ENCODE measurements at regions not wholly inside any gene's neighbourhood (a gene's known extent, or its start where the extent isn't known, plus 50 kb on each side); places are given as distances from the start of the nearest gene placed in this dataset.
"Not testable (repeated sequence)": the region's sequence is repeated elsewhere in the genome, so short reads cannot be mapped to it uniquely, and the experiment has no call there.

DNA sequence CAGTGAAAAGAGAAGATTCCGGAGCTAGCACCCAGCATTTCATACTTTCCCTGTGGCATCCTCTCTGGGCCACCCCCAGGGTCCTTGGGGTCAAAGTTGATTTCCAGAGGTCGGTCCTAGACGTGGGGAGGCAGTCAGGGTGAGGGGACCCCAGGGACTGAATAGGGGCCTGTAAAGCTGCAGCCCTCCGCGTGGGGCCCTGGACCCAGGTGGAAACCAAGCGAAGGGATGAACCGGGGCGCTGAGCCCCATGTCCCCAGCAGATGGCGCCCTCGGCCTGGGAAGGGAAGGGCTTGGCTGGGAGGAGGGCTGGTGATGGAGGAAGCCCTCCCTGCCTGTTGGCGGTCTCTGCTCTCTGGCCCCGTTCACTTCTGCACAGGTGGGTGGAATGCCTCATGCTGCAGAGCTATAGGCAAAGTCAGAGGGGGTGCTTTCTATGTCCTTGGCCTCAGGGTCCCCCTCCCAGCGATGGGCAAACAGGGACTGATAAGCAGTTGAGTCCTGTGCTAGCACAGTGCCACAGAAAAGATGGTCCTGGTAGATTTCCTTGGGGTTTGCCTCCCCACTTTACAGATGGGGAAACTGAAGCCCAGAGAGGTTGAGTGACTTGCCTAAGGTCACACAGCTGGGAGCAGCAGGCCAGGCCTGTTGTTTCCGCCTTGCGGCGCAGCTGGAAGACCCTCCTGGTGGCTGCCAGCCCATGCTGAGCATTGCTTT is 163.4 kb upstream of the CIBAR2 start:
- peak; percentile 33 for DNase-seq (ENCODE audit: low spot score)

DNA sequence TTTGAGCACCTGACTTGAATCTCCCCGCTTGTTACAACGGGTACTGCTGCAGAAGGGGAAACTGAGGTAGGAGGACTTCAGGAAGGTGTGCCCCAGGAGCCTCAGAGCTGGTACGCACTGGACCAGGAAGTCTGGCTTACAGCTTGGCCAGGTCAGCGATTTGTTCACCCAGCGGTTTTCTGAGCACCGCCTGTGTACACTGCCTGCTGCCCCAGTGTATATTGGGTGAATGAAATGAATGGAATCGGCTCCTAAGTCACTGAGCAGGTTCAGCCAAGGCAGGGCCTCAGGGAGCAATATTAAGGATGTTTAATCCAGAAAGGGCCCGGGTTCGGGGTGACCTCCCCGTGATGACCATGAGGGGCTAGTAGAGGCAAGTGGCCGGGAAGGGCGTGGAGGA is 164.0 kb upstream of the CIBAR2 start:
- no peak for DNase-seq (ENCODE audit: low spot score)

DNA sequence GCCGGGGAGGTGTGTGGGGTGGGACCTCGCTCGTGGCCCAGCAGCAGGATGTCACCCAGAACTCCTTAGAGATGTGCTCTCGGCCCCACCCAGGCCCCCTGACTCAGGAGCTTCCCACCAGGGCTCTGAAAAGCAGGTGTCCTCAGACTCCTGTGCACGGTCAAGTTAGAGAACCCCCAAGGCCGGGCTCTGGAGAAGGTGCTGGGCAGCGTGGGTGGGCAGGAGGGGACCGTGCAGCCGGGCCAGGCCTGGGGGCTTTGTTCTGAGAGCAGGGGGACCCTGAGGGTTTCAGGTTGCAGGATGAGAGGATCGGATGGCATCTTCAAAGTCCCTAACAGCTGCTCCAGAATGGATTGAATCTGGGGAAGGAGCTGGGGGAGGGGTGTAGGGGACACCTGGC is 164.4 kb upstream of the CIBAR2 start:
- no peak for DNase-seq (ENCODE audit: low spot score)

DNA sequence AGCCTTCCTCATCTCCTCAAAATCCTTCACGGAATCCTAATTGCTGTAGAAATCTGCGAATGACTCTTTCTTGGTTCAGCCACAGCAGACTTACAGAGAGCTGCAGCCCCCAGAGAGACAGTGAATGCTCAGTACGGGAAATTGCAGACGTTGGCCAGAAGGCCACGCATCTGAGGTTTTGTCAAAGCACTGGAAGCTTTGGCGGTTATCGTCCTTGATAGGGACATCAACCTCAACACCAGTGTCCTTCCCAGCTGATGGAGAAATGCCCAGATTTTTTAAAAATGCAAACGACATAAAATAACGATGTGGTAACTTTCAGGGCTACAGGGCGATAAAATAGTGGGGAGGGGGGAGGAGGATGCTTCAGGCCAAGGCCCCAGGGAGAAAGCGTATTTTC is 166.6 kb upstream of the CIBAR2 start:
- no peak for DNase-seq (ENCODE audit: low spot score)

DNA sequence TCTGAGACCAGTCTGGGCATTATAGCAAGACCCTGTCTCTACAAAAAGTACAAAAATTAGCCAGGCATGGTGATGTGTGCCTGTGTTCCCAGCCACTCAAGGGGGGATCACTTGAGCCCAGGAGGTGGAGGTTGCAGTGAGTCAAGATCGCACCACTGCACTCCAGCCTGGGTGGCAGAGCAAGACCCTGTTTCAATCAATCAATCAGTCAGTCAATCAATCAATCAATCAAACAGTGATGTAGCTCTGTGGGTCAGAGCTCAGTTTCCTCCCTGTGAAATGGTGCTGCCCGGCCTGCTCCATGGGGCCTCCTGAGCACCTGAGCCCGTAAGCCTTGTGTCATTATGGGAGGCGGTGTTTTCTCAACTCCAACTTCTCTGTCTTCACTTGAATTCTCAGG is 167.1 kb upstream of the CIBAR2 start:
- no peak for DNase-seq (ENCODE audit: low spot score)

DNA sequence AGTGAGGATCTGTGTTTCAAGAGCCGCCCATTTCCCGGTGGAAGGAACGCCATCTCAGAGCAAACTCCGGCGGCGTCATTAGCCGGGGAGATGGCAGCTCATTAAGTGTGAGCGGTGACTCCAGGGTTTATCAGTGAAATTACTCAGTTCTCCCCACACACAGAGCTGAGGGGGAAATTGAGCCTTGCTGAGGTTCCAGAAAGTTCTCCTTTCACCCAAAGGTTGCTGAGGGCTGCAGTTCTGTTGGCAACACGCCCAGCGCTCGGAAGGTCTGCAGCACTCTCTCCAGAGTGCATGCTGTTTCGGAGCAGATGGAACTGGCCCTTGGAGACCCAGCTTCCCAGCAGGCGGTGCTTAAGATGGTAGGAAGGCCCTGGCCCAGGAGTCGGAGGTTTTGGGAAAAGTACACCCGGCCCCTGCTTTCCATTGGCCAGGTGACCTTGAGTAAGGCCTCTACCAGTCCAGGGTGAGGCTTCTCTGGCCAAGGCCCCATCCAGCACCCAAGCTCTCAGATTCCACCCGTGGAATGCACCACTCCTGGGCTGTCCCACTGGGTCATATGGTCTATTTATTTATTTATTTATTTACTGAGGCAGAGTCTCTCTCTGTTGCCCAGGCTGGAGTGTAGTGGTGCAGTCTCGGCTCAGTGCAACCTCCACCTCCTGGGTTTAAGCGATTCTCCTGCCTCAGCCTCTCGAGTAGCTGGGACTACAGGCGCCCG is 167.7 kb upstream of the CIBAR2 start:
- DNase-seq (ENCODE audit: low spot score) = no peak

DNA sequence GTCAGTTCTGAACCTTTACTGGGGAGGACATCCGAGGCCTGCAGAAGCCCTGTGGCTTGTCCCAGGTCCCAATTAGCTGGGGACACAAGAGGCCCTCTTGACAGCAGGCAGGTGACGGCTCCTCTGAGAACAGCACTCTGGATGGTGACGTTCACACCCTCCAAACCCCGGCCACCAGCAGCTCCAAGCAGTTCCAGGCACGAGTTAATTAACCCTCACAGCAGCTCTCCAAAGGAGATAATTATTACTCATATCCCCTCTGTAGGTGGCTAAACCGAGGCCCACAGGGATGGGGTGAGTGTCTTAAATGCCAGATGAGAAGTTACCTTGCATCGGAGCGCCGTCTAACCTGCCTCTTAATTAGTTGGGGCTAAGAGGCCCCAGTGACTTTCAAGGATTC is 168.9 kb upstream of the CIBAR2 start:
- no peak for DNase-seq (ENCODE audit: low spot score)

DNA sequence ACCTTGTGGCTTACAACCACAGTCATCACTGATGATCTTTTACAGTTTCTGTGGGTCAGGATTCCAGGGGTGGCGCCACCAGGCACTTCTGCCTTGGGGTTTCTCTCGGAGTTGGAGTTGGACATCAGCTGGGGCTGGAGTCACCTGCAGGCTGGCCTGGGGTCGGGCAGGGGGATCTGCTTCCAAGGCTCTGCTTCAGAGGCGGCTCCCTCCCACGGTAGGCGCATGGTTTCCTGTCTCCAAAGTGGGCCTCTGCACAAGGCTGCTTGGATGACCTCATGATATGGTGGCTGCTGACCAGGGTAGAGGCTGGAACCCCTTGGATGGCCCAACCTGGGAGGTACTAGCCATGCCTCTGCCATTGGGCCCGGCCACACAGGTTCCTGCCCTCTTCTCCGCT is 170.6 kb upstream of the CIBAR2 start:
- no peak for DNase-seq (ENCODE audit: low spot score)

DNA sequence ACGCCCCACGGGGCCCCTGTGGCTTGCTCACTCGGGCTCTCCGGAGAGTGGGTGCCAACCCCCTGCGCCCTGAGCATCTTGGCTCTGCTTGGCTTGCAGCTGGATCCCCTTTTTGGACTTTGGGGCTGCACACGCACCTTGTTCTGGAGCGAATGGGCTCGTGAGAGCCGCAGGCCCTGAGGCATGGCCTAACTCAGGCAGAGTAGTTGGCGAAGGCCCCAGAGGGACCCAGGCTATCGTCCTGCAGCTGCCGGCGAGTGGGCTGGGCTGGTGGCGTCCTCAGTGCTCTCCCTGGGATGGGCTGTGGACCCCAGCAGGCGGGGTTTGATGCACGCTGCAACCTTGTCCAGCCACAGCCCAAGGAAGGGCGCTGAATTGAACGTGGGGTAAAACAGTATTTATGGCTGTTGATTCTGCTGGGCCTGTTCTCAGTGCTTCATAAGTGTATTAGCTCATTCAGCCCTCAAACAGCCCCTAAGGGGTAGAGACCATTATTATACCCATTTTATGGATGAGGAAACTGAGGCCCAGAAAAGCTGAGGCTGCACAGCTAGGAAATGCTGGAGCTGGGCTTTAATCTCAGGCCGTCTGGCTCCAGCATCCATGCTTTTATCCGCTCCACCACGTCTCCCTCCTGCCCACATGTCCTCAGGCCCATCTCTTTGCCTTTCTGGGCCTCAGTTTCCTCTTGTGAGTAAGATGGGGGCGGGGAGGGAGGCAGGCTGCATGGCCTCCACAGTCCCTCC is 171.2 kb upstream of the CIBAR2 start:
- DNase-seq (ENCODE audit: low spot score) = no peak

DNA sequence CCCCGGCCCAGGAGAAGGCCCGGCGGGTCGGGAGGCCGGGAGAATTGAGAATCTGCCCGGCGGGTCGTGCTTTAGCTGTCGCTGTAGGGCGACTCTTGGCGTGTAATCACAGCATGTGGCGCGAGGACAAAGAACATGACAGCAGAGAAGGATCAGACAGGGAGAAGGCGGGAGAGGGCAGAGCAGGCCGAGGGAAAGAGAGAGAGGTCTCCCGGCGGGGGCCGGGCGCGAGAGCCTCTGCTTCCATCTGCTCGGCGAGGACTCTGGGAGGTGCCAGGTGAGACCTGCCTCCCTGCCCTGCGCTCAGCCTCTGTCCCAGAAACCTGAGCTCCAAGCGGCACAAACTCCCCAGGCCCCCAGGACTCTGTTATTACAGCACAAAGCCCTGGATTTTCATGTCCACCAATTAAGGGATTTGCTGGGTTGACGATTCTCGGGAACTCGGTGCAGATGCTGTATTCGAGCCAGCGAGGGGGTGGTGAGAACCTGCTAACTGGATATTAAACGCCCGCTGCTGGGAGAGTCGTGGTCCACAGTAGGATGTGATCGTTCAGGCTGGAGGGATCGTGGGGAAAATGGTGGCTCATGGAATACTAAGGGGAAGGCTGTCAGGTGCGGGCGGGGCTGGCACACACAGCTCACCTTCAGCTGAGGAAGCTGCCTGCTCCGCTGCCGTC is 172.0 kb upstream of the CIBAR2 start:
- no peak for DNase-seq (ENCODE audit: low spot score)

DNA sequence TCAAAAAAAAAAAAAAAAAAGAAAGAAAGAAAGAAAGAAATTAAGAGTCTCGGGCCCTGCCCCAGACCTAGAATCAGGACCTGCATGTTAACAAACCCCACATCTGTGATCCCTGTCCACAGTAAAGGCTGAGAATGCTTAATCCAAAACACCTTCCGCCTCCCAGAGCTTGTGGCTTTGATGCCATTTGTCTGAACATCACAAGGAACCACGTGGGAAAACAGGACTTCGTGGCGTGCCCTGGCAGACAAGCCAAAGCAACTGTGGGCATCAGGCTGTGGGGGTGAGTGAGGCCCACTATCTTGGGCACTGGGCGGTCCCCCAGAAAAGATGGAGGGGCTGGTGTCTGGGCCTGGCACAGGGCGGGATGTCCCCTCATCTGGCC is 173.4 kb upstream of the CIBAR2 start:
- DNase-seq (ENCODE audit: low spot score) = no peak

DNA sequence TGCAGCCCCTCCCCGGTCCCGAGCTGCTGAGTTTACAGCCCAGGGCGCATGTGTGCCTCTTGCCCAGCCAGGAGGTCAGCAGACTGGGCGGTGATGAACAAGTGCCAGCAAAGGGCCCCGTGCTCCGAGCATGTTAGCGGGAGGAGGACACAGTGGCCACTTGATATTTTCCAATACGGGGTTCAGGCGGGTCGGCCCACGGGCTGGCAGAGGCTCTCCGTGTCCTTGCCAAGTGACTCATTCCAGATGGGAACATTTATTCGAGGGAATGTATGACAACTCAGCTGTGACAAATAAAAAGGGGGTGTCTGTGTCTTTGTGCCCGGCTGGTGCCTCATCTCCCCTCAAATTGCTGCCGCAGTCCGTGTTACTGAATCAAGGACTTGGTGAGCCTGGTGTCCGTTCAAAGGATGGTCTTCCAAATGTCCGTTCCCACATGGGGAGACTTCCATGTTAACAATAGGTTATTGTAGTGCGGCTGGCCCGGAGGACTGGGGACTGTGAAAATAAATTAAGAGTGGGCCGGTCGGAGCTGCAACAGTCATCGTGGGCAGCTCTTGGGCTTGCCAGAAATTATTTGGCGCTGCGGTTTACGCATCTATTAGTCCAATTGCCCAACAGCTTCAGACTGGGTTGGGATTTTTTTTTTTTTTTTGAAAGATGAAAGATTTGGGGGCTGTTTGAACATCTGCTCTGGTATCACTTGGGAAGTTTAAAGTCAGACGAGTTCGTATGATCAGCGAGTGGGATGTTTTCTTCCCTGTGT is 174.0 kb upstream of the CIBAR2 start:
- no peak for DNase-seq (ENCODE audit: low spot score)

DNA sequence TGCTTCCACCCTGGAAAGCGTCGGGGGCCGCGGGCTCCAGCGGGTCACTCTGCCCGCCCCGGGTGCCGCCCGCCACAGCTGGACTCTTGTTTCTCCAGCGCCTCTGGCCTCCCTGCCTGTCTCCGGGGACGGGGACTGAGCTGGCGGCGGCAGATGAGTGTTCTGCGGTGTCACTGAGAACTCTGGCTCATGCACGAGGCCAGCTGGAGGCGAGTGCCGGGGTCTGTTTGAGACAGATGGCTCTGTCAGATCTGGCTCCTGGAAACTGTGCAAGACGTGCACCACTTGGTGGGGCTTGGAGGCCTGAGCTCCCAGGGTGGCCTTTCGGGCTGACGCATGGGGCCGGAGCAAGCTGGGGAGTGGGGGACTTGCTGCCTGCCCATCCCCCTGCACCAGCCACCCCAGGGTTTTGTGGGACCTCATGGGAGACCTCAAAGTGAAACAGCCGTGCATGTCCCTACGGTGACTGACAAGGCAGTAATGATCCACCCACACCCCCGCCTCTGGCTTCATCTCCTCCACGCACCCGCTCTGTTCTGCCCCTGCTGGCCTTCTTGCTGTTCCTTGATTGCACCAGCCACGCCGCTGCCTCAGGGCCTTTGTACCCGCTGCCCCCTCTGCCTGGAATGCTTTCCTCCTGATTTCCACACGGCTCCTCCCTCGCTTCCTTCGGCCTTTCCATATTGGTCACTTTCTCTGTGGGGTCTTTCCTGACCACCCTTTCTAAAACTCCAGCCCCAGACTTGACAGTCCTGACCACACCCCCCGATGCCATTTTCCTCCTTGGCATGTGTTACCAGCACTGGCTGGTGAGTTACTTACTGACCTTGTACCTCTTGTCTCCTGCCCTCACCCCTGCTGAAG is 174.9 kb upstream of the CIBAR2 start:
- no peak for DNase-seq (ENCODE audit: low spot score)

DNA sequence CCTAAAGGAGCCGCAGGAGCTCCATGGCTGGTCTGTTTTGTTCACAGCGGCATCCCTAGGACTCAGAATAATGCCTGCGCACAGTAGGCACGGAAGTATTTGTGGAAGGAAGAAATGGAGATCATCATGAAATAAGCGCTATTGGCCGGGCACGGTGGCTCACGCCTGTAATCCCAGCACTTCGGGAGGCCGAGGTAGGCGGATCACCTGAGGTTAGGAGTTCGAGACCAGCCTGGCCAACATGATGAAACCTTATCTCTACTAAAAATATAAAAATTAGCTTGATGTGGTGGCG is 175.5 kb upstream of the CIBAR2 start:
- DNase-seq (ENCODE audit: low spot score) = not testable (repeated sequence)

DNA sequence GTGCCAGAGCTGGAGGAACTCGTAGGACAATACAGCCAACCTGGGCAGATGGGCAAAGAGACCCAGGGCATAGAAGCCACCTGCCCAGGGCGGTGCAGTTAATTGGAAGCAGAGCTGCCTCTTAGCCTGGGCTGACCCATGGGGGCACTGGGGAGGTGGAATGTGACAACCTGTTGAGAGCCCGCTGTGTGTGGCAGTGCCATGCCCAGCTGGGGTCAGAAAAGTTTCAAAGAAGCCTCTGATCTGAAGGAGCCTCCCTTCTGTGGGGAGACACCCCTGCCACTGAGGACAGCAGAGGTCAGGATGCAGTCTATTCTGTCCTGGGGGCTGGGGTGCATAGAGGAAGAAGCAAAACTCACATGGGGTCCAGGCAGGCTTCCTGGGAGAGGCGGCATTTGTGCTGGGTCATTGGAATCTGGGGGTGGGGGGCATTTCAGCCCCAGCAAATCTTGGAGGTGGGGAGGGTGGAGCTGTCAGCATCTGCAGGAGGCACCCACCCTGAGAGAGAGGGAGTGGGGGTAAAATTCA is 176.1 kb upstream of the CIBAR2 start:
- DNase-seq (ENCODE audit: low spot score) = no peak

DNA sequence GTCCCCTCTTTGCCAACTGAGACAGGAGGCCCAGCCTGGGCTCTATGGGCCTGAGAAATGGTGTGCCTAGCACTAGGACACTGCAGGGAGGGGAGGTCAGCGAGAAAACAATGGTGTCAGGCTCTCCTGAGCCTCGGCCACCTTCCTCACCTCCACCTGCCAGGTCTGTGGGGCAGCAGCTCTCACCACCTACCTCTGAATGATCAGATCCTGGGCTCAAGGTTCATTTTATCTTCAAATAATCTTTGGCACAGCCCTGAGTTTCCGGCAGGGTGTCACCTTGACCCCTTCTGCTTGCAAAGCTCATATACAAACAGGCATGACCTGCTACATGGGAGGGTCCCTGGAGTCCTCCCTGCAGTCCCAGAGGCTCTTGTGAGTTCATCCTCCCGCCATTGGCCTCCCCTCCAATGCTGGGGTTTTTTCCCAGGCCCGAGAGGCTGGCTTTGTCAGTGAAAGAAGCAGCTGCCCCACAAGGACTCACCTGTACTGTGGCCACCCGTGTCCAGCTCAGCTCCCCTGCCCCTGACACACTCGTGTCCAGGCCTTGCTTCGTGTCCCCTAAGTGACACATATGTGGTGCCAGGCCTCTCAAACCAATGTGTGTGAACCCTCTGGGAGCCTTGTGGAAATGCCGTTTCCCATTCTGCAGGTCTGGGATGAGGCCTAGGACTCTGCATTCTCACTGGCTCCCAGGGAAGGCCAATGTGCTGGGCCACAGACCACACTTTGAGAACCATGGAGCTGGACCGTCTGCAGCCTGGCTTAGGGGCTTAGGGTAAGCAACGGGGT is 176.8 kb upstream of the CIBAR2 start:
- no peak for DNase-seq (ENCODE audit: low spot score)

DNA sequence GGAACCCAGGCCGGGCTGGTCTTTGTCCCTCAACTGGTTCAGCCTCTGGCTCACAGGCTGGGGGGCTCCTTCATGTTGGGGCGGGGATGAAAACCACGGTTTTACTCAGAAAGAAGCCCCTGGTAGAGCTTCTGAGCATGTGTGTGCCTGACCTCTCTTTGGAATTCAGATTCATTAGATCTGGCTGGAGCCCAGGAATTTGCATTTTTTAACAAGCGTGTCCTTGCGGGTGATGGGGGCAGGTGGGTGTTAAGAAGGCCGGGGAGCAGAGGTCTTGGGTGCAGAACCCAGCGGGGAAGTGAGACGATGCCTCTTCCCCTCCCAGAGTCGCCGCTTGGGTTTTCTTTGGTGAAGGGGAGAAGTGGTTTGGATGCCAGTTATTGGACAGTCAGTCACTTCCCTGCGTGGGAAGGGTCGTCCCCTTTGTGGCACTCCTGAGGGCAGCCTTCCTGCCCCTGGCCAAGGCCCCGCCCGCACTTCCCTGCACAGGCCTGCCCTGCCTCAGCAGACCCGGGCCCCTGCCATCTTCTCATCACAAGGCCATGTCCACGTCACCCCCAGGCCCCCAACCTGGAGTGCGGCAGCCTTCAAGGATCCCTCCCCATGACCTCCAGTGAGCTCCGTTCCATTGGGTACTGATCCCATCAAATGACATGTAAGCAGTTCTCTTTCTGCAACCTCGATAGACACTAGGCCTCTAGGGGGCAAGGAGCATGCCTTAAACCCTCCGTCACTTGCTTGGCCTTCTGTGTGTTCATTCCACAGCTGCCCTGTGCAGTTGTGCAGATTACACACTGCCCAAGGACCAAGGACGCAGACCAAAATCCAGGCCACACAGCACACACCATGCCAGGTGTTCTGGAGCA is 177.7 kb upstream of the CIBAR2 start:
- DNase-seq (ENCODE audit: low spot score) = no peak

DNA sequence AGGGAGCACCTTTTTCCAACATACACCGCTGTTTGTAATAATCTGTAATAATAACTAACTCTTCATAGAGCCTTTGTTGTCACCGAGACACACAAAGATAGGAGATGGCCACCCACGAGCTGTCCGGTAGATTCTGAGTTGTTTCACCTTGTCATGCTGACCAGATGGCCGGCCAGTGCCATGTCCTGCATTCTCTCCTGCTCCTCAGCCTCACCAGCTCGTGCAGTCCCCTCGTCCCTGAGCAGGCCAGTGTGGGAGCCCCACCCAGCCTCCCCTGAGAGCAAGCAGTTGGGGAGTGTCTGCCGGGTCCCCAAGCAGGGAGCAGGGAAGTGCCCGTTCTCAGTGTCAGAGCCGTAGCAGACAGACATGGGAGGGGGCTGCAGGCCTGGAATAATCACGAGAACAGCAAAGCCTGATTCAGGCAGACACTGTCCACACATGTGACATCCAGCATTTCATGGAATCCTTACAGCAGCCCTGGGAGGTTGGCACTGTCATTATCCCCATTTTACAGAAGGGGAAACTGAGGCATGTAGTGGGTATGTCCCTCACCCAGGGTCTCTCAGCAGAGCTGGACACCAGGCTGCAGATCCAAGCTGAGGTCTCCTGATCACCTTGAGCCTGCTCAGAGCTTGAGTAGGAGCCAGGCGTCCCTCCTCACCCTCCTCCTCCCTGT is 178.5 kb upstream of the CIBAR2 start:
- DNase-seq (ENCODE audit: low spot score) = no peak

Data from hematopoietic multipotent progenitor cell treated with erythropoietin and hydrocortisone succinate and interleukin-3 and kit ligand, for 17 days (in vitro differentiated cells).